Vagina (tissue), 2 donors: ENCODE measurements at regions not wholly inside any gene's neighbourhood (a gene's known extent, or its start where the extent isn't known, plus 50 kb on each side); places are given as distances from the start of the nearest gene placed in this dataset.

Source experiments
- CTCF ChIP-seq, 3 experiments: fragments of 450-650 bp in 2 of 3; fragments of 200-600 bp in 1 of 3; sonication (generic) in 1 of 3; IDR thresholded peaks; one replicate each; pipeline ENCODE4 v1.5.1; 2017 to 2019; ENCODE audit warnings: antibody characterized with exemption in 3 of 3, mild to moderate bottlenecking in 2 of 3, moderate library complexity in 2 of 3
- POLR2A ChIP-seq, 2 donors: fragments of 450-650 bp; IDR thresholded peaks; one replicate each; pipeline ENCODE4 v1.6.1; 2017; ENCODE audit warnings: antibody characterized with exemption in 2 of 2, mild to moderate bottlenecking in 2 of 2, moderate library complexity in 2 of 2
- POLR2AphosphoS5 ChIP-seq, 2 donors: sonication (generic); formaldehyde crosslinking; IDR thresholded peaks; one replicate each; pipeline ENCODE4 v1.9.0; 2017; ENCODE audit warnings: antibody characterized with exemption in 2 of 2, mild to moderate bottlenecking in 2 of 2, low read depth in 1 of 2; ENCODE audit not compliant: insufficient read depth in 1 of 2

- no peak for TF ChIP-seq POLR2A (IDR thresholded peaks at IDR 0.05)
- no peak for TF ChIP-seq CTCF (IDR thresholded peaks at IDR 0.05)
- no peak for TF ChIP-seq POLR2AphosphoS5 (IDR thresholded peaks at IDR 0.05; ENCODE audit: insufficient read depth in 1 of 2, low read depth in 1 of 2)
These were observed 693.1 kb upstream of the NECTIN3 start for GRCh38 chr3:110378481-110378880.
